HG02884 (cell line): ENCODE measurements at regions not wholly inside any gene's neighbourhood (a gene's known extent, or its start where the extent isn't known, plus 50 kb on each side); places are given as distances from the start of the nearest gene placed in this dataset.

Experiments used
- ATAC-seq: cut with Tn5 transposase; IDR thresholded peaks from one replicate; pipeline ENCODE4 v1.9.1; 2021; ENCODE audit warnings: mild to moderate bottlenecking, moderate library complexity; ENCODE audit not compliant: unreplicated experiment

DNA sequence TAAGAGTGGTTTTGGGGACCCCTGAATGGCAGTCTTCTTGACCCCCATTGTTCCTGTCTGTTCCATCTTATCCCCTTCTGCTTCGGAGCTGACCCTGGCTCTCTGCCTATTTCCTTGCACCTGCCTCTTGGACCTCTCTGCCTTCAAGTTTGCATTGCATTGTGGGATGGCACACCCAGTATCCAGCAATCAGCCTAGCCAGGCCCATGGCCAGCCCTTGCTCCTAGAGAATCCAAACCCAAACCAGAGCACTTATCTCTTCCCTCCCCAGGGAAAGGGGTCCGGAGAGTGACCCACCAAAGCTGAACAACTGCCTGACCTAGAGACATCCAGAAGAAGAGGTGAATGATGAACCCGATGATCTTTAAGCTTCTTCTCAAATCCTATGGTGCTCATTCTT is 607.3 kb upstream of the CADM1 start:
- ATAC-seq: no peak

DNA sequence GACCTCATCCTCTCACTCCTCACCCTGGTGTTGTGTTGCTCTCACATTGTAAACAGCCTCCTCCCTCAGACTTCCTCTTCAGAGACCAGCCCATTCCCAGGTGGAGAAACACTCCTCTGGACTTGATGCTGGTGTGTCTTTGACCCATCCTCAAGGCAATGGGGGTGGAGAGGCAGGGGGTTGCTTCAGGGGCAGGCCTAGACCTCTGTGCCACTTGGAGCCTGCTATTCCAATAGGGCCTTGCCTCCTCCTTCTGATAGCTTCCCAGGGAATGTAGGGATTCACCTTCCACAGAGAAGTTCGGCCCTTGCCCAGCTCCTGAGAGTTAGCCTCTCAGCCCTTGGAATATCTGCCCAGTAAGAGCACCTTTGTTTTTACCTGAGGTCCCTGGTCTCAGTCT is 606.6 kb upstream of the CADM1 start:
- no peak for ATAC-seq

DNA sequence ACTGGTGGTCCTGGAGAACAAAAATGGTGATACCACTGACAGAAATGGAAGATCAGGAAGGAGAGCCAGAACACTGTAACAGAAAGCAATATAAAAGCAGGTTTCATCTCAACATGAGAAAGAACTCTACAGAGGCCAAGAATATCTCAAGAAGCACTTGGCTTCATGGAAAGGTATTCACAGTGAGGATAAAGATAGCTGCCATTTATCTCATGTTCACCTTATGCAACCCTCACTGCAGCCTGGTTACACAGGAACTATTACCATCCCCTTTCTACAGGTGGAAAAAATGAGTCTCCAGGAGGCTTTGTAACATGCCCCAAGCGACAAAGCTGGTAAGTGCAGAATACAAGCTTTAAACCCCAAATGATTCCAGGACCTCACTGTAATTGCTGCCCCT is 606.1 kb upstream of the CADM1 start:
- ATAC-seq: no peak

DNA sequence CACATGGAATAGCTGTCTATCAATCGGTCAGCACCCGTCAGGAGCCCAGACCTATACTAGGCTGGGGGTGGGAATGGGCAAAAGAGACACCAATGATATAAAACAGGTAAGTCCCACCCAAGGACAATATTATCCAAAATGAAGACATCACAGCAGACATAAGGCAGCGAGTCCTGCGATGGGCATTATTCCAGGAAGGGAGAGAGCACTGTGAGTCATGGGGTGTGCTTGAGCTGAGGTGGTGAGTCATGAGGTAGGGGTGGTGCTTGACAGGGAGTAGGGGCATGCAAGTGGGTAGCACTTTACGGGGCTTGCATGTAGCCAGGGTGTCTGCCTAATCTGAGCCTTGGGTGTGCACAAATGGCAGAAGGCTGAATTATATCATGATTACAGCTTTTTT is 605.0 kb upstream of the CADM1 start:
- no peak for ATAC-seq

DNA sequence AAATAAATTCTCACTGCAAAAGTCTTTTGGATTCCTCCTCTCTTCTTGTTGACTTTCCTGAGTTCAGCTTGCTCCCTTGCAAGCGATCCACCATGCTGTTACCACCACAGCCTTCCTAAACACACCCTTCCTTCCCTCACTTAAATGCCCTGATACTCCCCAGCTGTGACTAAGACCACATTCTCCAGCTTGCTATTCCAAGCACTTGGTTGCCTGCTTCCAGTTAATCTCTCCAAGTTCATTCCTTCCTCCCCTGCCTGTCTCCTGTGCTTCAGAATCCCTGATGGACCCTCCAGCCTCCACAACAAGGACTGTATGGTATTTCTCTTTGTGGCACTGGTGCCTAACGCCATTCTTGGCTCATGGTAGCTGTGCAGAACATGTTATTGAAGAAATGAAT is 603.9 kb upstream of the CADM1 start:
- no peak for ATAC-seq

DNA sequence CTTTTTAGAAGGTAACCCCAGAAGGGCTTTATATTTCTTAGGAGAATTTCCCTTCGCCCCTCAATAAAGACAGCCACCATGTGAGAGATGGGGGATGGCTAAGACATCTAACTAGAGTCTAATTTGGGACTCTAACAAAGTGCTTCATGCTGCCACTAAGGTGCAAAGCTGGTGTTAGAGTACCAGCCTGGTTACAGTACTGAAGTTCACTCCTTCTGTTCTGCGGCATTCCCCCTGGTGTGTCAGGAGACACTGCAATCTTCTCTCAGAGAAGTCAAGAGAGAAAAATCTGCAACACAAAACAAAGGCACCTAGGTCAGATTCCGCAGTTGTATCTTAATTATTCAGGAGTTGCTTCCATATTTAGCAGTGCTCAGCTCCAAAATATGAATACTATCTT is 603.0 kb upstream of the CADM1 start:
- ATAC-seq: no peak

DNA sequence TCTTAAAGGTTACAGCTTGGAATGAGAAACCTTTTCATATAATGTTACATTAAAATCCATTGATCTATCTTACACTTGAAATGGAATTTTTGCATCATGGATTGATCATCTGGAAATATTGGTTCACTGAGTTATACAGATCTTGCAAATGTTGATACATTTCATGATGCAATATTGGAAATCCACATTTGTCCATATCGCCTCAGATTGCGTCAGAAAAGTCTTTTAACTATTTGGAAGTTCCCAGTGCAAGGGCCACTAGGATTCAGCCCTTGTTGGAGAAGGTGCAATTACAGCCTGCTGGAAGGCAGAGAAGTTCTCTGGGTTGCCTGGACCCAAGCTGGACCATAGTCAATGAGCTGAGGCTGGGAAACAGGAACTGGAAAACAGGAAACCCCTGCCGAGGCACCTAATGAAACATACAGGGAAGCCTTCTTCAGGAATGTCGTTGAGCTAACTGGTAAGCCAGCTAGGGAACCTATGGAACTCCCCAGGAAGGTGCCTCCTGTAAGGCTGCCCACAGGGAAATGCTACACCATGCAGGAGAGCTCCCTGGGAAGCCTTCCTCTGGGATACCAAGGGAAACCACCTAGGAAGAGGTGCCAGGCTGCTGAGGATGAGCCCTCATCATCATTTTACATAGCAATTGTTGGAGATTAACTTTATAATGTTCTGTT is 600.4 kb upstream of the CADM1 start:
- ATAC-seq: no peak

DNA sequence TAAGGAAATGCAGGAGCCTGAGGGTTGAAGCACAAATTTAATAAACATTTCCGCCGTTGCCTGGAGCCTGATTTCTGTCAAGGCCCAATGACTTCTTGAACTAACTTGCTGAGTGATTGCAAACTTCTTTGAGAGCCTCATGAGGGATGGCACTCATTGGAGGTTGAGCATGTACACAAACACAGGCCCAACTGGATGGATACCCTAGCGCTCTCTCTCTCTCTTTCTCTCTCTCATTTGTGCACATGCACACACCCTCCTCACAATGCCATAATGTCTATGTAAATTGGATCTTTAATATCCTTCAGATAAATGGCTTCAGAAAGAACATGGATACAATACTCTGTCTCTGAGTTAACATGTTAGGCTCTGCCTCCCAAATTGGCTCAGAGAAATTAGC is 597.7 kb upstream of the CADM1 start:
- ATAC-seq: no peak

DNA sequence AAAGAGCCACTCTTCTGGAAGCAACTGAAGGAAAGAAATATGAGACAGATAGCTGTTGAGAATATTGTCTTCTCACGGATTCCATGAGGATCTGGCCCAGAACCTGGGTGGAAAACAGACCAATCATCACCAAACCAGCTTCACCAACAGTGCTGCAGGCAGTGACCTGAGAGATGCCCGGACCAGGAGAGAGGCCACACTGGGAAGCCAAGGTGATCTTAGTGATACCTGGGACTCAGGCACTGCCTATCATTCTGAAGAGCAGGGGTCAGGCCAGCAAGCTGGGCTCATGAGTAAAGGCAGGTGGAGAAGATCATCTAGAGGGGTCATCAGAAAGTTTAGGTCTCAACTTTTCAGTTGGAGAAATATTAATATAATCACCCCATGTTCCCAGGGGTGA is 595.8 kb upstream of the CADM1 start:
- no peak for ATAC-seq

DNA sequence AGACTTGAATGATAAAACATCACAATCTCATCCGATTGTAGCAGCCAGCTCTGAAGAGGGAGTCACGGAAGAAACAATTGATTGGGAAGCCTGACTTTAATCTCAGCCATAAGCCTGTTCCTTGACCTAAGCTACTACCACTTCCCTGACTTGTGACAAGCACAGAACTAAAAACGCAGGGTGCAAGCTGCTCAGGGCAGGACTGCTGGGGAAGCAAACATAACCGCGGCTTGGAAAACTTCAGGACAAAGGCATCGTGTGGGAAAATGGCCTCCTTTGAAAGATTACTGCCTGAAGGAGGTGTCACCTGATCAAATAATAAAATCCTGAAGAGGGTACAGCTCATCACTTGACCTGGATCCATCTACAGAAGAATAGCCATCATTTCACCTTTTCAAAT is 595.3 kb upstream of the CADM1 start:
- ATAC-seq: no peak

DNA sequence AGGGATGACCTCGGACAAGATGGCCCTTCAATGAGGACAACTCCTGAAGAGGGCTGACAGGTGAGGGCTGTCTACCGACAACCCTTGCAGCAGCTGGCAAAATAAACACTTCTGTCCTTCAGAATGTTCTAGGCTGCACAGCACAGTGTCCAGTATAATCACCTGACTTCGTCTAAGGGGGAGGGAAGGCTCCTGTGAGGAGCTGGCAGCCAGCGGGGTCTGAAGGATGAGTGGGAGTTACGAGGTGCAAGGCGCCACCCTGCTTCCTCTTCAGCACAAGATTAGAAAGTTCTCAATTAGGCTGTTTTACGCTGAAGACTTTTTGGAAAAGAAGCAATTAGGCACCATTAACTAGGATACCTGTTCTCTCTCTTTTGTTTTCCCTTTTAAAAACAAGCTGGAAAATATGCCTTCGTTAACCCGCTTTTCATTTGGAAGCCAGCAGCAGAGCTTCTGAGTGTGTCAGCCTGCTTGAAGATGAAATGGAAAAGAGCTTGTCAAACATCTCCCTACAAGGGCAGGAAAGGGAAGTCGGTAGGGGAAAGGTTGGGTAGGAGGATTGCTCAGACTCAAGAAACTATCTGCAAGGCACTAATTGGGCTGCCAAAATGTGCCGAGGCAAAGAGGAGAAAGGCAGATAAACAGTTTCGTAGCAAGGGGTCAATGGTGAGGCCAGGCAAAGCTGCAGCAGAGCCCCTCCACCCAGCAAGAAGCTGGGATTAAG is 592.2 kb upstream of the CADM1 start:
- ATAC-seq: no peak

DNA sequence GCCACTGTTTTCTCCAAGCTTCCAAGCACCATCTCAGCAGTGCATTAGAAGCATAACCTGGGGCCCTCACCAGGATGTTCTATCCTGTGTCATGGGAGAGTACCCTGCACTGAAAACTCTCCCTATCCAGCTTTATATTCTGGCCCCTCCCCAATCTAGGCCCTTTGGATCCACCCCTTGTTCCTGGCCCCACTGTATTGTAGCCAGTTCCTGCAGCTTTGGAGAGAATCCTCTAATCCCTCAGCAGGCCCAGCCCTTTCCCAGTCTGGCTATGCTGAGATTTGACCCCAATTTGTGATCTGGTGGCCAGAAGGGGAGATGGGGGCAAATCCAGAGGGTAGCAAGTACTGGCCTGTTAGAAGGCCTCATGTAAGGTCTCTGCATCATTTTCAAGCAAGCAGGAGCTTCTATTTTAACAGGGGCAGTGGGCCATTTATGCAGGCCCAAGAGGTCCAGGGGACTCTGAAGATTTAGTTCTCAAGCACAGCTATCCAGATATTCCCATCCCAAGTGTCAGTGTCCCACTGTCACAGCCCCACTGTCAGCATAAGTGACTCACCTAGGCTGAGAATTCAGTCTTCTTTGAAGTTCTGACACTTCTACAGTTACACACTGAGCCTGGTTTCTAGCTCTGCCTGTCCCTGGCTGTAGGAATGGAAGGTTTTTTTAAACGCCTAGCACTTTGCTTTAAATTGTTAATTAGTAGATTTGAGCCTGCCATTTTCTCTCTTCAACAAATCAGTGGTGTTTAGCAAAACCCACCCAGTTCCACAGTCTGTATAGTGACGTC is 589.5 kb upstream of the CADM1 start:
- no peak for ATAC-seq

DNA sequence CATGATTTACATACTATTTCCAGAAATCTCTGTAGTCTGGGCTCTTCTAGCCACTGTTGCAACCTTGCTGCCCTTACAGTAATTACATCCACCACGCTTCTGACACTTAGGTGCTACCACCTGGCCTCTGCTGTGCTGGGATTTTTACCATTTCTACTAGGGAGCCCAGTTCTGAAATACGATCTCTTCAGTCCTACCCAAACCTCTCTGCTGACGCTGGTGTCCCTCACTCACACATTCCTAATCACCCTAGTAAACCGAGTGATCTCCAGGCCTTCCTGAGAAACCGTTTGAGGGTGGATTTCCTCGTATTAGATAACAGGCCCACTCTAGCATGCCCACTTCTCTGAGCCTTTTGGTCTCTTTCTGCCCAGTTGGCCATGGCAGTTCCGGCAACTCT is 588.9 kb upstream of the CADM1 start:
- ATAC-seq: no peak

DNA sequence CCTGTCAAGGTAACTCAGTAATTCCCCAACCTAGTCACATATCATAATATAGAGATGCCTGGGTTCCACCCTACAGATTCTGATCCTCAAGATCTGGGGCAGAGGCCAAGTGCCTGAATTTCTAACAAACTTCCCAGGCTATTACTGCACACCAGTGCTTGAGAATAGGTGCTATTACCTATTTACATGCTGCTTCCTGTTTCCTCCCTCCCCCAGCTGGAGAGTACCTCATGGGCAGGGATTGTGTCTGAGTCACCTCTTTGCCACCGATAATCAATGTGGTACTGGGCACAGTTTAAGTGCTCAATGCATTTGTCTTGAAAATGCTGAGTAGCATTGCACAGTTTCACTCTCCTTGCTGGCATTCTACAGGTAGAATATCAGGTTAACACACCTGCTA is 582.2 kb upstream of the CADM1 start:
- no peak for ATAC-seq

DNA sequence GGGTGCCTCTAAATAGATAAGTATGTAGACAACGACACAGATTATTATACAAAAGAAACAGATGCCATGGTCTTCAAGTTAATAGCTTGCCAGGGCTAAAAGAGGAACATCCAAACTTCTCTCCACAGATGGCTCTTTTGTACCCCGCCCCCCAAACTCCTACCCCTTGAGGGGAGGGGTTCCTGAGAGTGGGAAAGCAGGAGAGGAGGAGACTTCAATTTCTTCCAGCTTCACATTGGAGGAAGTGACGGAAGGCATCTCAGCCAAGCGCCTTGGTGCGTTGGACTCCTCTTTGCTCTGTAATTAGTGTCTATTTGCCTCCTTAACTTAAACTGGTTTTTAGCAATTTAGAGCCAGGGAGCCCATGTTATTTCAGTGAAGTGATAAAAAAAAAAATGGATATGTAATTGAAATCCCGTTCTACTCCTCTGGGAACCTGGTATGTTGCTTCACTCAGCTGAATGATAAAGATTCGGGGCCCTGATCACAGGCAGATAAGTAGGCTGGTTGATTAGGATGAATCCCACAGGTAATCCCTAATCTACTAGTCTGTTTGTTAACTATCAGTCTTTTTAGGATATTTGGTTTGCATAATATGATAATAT is 580.9 kb upstream of the CADM1 start:
- ATAC-seq: no peak

DNA sequence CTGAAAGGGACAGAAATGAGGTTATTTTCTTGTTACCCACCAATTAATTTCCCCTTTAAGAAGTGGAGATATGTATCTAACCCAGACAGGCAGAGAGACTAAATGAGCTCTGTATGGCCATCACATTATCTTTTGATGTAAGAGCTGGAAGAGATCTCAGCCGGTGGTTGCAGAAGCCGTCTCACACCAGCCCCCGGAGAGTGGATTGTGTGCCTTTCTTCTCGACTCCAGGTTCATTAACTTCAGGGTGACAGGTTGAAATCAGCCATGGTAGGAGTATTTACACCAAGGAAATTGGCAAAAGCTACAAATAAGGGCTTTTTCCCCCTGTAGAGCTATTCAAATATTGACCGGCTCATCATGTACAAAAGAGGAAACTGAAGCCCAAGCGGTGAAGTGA is 580.3 kb upstream of the CADM1 start:
- ATAC-seq: no peak

DNA sequence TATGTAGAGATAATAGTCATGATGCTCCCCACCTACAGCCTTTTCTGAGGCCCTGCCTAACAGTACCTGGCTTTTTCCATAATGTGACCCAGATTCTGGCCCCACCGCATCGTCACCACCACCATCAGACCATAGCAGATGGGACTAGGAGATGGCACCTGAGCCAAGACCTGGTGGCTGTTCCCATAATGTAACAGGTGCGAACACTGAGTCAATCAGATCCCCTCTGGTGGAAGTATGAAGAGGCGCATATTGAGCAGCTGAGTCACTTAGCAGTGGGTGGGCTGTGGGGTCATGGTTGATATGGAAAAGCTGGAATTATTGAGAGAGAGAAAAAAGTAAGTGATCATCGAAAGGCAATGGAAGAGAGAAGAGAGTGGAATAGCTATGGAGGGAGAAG is 578.0 kb upstream of the CADM1 start:
- ATAC-seq: no peak

DNA sequence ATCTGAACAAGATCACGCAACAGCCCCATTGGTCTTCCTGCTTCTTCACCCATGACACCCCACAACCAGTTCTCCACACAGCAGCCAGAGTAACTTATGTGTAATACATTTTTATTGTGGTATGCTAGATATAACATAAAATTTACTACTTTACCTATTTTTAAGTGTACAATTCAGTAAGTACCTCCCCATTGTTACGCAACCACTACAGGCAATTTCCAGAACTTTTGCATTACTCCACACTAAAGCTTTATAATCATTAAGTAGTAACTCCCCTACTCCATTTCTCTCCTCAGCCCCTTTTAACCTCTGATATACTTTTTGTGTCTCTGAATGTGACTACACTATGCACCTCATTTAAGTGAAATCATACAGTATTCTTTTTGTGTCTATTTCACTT is 575.4 kb upstream of the CADM1 start:
- ATAC-seq: no peak

DNA sequence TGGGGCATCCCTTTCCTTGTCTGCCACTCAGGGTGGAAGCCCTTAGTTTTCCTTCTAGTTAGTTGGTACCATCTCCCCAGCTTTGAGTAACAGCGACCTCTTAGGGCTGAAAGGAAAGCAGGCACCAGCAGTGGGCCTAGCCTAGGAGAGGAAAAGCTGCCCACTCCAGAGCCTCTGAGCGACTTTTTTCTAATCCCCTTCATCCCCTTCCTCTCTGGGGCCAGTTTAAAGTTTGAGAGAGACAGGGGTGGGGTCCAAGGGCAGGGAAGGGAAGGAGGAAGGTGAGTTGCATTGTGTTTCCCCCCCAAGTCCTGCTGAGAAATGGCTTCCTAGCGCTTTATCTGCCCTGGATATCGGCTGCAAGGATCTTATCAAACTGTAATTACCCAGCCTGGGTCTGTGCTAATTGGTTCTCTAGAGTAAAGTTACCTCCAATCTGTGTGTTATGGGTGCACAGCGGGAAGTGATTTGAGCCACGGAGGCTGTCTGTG is 573.9 kb upstream of the CADM1 start:
- no peak for ATAC-seq

DNA sequence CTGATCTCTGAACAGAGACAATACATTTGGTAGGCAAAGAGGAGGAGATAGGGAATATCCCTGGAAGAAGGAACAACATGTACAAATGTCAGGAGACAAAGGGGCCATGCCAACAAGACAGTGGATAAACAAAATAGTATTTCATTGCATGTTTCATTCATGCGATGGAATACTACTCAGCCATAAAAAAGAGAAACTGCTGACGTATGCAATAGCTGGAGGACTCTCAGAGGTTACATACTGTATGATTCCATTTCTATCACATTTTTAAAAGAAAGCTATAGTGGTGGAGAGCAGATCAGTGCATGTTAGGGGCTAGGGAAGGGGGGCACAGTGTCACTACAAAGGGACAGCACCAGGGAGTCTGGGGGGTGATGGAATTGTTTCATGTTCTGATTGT is 572.9 kb upstream of the CADM1 start:
- no peak for ATAC-seq
